HEK293T (cell line): ENCODE measurements at regions not wholly inside any gene's neighbourhood (a gene's known extent, or its start where the extent isn't known, plus 50 kb on each side); places are given as distances from the start of the nearest gene placed in this dataset.

Experiments used
- CTBP1 ChIP-seq: fragments of 450-650 bp; IDR thresholded peaks from 2 replicates; pipeline ENCODE4 v1.6.1; 2016; ENCODE audit warnings: borderline replicate concordance
- FOXA1 ChIP-seq: fragments of 450-650 bp; IDR thresholded peaks from 2 replicates; pipeline ENCODE4 v1.6.1; 2016; ENCODE audit warnings: mild to moderate bottlenecking
- NFRKB ChIP-seq: fragments of 450-650 bp; IDR thresholded peaks from 2 replicates; pipeline ENCODE4 v1.6.1; 2016; ENCODE audit warnings: mild to moderate bottlenecking, moderate library complexity
- SP1 ChIP-seq: fragments of 450-650 bp; IDR thresholded peaks from 2 replicates; pipeline ENCODE4 v1.6.1; 2017
- SUZ12 ChIP-seq: fragments of 450-650 bp; IDR thresholded peaks from 2 replicates; pipeline ENCODE4 v1.6.1; 2016; ENCODE audit warnings: mild to moderate bottlenecking
- TF ChIP-seq, protein P1 (sequence below): fragments of 450-650 bp; IDR thresholded peaks from 2 replicates; pipeline ENCODE4 v1.6.1; 2016

DNA sequence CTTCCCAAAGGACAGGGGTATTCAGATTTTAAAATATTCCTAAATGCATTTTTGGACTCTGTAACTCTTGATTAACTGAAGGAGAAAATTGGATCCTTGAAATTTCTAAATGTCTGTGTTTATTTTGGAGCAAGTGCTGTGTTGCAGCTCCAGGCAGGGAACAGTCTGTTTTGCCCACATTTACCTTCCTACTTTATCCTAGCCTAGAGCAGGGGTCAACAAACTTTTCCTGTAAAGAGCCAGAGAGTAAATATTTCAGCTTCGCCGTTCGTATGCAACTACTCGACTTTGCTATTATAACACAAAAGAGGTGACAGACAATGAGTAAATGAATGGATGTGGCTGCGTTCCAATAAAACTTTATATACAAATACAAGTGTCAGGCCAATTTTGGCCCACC, 402.2 kb downstream of the GPATCH2 start:
- TF ChIP-seq FOXA1 (no peak), SUZ12 (no peak), CTBP1 (no peak), SP1 (no peak), NFRKB (no peak)
- TF ChIP-seq, protein P1, sequence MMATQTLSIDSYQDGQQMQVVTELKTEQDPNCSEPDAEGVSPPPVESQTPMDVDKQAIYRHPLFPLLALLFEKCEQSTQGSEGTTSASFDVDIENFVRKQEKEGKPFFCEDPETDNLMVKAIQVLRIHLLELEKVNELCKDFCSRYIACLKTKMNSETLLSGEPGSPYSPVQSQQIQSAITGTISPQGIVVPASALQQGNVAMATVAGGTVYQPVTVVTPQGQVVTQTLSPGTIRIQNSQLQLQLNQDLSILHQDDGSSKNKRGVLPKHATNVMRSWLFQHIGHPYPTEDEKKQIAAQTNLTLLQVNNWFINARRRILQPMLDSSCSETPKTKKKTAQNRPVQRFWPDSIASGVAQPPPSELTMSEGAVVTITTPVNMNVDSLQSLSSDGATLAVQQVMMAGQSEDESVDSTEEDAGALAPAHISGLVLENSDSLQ, result no peak
